Mucosa of descending colon (tissue), 3 donors: ENCODE measurements at regions not wholly inside any gene's neighbourhood (a gene's known extent, or its start where the extent isn't known, plus 50 kb on each side); places are given as distances from the start of the nearest gene placed in this dataset.

Experiments
- ATAC-seq: fragments of 200-7000 bp; cut with Tn5 transposase; one replicate; pipeline ENCODE4 v1.9.1; 2020; ENCODE audit warnings: mild to moderate bottlenecking, moderate library complexity
- DNase-seq, 3 donors: peaks; one replicate each; pipeline ENCODE4 v3.0.0-alpha.2; 2020
- H3K36me3 ChIP-seq: fragments of 200-600 bp; one replicate; pipeline ENCODE4 v1.8.0; 2021; ENCODE audit warnings: low read depth, mild to moderate bottlenecking
- H3K4me1 ChIP-seq: fragments of 200-600 bp; one replicate; pipeline ENCODE4 v1.8.0; 2021; ENCODE audit warnings: low read depth, mild to moderate bottlenecking
- H3K4me3 ChIP-seq: fragments of 200-600 bp; one replicate; pipeline ENCODE4 v1.8.0; 2021; ENCODE audit warnings: mild to moderate bottlenecking
- H3K9me3 ChIP-seq: fragments of 200-600 bp; one replicate; pipeline ENCODE4 v1.8.0; 2021; ENCODE audit warnings: mild to moderate bottlenecking
- intact Hi-C, 2 donors: fragments of 100-400 bp; cut with DNase I in 1 of 2; cut with micrococcal nuclease in 1 of 2; formaldehyde crosslinking; loops; one replicate each; pipeline versions ENCODE4 v1.11.0 to v1.11.1; 2022; cut with DNase I, micrococcal nuclease
- TF ChIP-seq, protein P1 (sequence below): fragments of 200-600 bp; IDR thresholded peaks from one replicate; pipeline ENCODE4 v1.8.0; 2022; ENCODE audit warnings: antibody characterized with exemption, mild to moderate bottlenecking
- donor health status: DM: no; HTN: no; CAD: no; lungs with moderate emphysema.
- donor health status: DM: no; HTN: no; CAD: no.
- donor health status: DM: no; HTN: yes; CAD: no.

GRCh38 chr4:84412062-84412461 lies 87.0 kb downstream of the NKX6-1 start:
- ATAC-seq (peak; percentile 46), DNase-seq (peak in 1 of 3 donors; percentile 72)
- H3K4me3 ChIP-seq: no peak overlapping the region
- H3K9me3 ChIP-seq: no peaks in the 10 kb centered on the region
- no peaks in the 10 kb centered on the region for H3K4me1 ChIP-seq
- TF ChIP-seq, protein P1, sequence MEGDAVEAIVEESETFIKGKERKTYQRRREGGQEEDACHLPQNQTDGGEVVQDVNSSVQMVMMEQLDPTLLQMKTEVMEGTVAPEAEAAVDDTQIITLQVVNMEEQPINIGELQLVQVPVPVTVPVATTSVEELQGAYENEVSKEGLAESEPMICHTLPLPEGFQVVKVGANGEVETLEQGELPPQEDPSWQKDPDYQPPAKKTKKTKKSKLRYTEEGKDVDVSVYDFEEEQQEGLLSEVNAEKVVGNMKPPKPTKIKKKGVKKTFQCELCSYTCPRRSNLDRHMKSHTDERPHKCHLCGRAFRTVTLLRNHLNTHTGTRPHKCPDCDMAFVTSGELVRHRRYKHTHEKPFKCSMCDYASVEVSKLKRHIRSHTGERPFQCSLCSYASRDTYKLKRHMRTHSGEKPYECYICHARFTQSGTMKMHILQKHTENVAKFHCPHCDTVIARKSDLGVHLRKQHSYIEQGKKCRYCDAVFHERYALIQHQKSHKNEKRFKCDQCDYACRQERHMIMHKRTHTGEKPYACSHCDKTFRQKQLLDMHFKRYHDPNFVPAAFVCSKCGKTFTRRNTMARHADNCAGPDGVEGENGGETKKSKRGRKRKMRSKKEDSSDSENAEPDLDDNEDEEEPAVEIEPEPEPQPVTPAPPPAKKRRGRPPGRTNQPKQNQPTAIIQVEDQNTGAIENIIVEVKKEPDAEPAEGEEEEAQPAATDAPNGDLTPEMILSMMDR: no peak
- H3K36me3 ChIP-seq: no peaks in the 10 kb centered on the region
- intact Hi-C loops: no loop called here

DNA sequence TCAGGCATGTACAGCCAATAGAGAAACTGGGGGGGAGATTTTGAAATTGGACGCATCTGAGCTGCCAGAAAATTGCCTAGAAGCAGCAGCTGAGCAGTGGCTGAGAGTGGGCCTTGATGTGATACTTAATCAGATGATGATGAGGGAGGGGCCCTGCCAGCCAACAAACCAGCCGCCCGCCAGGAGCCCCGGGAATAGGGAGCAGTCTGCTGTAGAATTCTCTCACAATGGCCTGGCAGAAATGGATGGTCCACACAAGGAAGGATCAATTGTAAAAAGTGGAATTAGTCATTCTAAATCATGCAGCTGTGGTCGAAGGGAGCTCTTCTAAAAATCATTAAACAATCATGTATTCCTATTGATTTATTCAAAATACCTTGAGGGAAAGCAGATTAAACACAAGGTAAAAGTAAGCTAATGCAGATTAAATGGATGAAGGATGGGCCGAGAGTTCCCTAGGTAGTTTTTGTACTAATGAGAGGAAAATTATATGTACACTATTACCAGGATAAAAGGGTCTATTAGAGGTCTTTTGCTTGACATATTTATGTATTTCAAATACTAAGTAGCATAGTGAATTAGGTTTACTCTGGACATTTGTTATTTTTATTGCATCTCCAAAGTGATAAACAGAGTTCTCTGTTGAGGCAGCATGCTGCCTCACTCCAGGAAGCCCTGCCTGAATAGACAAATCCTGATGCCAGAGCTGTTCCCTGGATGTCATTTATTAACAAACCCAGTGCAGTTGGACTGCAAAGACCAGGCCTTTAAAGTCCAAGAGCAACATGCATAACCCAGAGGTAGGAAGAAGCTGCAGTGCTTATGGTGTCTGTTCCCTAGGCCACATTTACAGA lies 91.3 kb downstream of the NKX6-1 start:
- Histone ChIP-seq H3K4me1 (no peaks in the 10 kb centered on the region), H3K36me3 (no peaks in the 10 kb centered on the region), H3K9me3 (no peaks in the 10 kb centered on the region), H3K4me3 (no peak overlapping the region)
- DNase-seq (no peak), ATAC-seq (no peak)
- TF ChIP-seq, protein P1: no peak
- intact Hi-C loops: no loop called here

DNA sequence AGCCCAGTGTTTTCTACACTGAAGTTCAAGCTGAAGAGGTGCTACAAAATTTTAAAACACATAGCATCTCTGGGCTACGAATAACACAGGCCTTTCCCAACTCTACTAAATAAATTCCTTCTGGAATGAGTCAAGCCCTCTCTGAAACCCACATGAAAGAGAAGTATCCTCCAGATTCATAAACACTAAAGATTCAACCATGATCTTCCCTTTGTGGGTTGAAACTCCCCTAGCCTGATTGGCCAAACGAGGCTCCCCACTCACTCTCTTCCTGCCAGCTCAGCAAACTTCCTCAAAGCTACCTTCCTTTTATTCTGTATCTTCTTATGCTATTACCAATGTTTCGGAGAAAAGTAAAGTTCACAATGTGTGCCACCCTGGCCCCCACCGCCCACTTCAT lies 95.4 kb downstream of the NKX6-1 start:
- Histone ChIP-seq H3K4me1 (no peaks in the 10 kb centered on the region), H3K4me3 (no peak overlapping the region), H3K9me3 (no peaks in the 10 kb centered on the region), H3K36me3 (no peaks in the 10 kb centered on the region)
- DNase-seq (no peak), ATAC-seq (no peak)
- intact Hi-C loops: no loop called here
- TF ChIP-seq, protein P1: no peak

GRCh38 chr4:84401701-84402306 lies 97.3 kb downstream of the NKX6-1 start:
- TF ChIP-seq, protein P1: no peak
- DNase-seq: no peak

DNA sequence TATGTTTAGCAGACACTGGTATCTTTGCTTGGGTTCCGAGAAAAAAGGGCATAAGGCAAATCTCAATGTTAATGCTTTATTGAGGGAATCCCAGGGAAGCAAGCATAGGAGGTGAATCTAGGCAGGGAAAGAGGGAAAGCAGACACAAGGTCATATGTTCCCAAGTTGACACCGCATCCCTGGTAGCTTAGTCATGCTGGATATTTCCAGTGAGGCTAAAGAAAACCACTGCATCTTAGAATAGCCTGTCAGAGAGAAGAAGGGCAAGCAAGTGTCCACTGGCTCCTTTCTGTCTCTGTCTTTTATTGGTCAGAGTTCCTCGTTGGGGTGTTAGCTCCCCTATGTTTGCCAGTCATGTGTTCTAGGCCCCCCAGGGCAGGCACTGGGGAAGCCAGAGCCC lies 104.7 kb downstream of the NKX6-1 start:
- TF ChIP-seq, protein P1: no peak
- intact Hi-C loops: no loop called here
- no peak for ATAC-seq
- DNase-seq: no peak
- Histone ChIP-seq H3K4me1 (no peaks in the 10 kb centered on the region), H3K9me3 (no peaks in the 10 kb centered on the region), H3K36me3 (no peaks in the 10 kb centered on the region), H3K4me3 (no peak overlapping the region)

More at GRCh38 chr4:84401701-84402306, 97.3 kb downstream of the NKX6-1 start:
- Histone ChIP-seq H3K36me3 (no peaks in the 10 kb centered on the region), H3K4me3 (no peak overlapping the region), H3K4me1 (no peaks in the 10 kb centered on the region), H3K9me3 (no peaks in the 10 kb centered on the region)
- ATAC-seq: no peak
- intact Hi-C loops: no loop called here
